GM12878 (cell line): ENCODE measurements at regions not wholly inside any gene's neighbourhood (a gene's known extent, or its start where the extent isn't known, plus 50 kb on each side); places are given as distances from the start of the nearest gene placed in this dataset.

ENCODE experiments used
- ATAC-seq: fragments of 200-7000 bp; cut with Tn5 transposase; 3 replicates; pipeline ENCODE4 v1.9.1; 2020; ENCODE audit warnings: mild to moderate bottlenecking, moderate library complexity
- BruUV-seq: library from RNA; stranded (reverse); fragments of 400-500 nt; replicated peaks from 2 replicates; lab custom pipeline; 2021; lab: Mats Ljungman, UMichigan
- CTCF ChIA-PET: fragments of 300-600 bp; sonication (Branson Sonifier 250); formaldehyde crosslinking; extraction: SDS; loops from one replicate; lab custom pipeline; 2021; ENCODE audit warnings: inconsistent platforms; lab: Yijun Ruan, JAX
- POLR2A ChIA-PET: fragments of 350-600 bp; formaldehyde crosslinking; extraction: SDS; loops from one replicate; lab custom pipeline; 2021; ENCODE audit warnings: inconsistent platforms; lab: Charles Lee
- RAD21 ChIA-PET: fragments of 300-600 bp; sonication (Branson Sonifier 250); formaldehyde crosslinking; loops from one replicate; lab custom pipeline; 2023; ENCODE audit warnings: antibody characterized with exemption; ENCODE audit not compliant: unreplicated experiment; lab: Charles Lee
- SMC1A ChIA-PET: fragments of 300-600 bp; sonication (Branson Sonifier 250); formaldehyde crosslinking; loops from one replicate; lab custom pipeline; 2023; ENCODE audit not compliant: unreplicated experiment, uncharacterized antibody; lab: Charles Lee
- DNase-seq: peaks from one replicate; pipeline ENCODE4 v3.0.0-alpha.2; 2011; ENCODE audit warnings: low read depth, low spot score
- FAIRE-seq: peaks from 3 replicates; lab custom pipeline; 2011; peaks lifted over from hg19 to GRCh38; lab: Jason Lieb, UNC
- H2AFZ ChIP-seq: 2 replicates; pipeline ENCODE4 v1.6.0; 2011; ENCODE audit warnings: low read depth, low read length, control low read depth; ENCODE audit not compliant: control insufficient read depth
- H3K27ac ChIP-seq: 2 replicates; pipeline ENCODE4 v1.5.1; 2011; ENCODE audit warnings: control low read depth; ENCODE audit not compliant: control insufficient read depth, insufficient read depth
- H3K27me3 ChIP-seq, 2 experiments: replicated peaks in 1 of 2; 2 replicates each; pipeline versions ENCODE4 v1.6.0 to v1.6.1; 2011; ENCODE audit warnings: low read length in 1 of 2; ENCODE audit not compliant: control insufficient read depth in 2 of 2, insufficient read depth in 2 of 2
- H3K36me3 ChIP-seq, 2 experiments: 2 replicates each; pipeline ENCODE4 v1.5.1; 2011; ENCODE audit warnings: low read length in 1 of 2; ENCODE audit not compliant: control insufficient read depth in 2 of 2, insufficient read depth in 2 of 2
- H3K4me1 ChIP-seq: 2 replicates; pipeline ENCODE4 v1.6.1; 2011; ENCODE audit warnings: mild to moderate bottlenecking, low read length, moderate library complexity, mixed read lengths; ENCODE audit not compliant: control insufficient read depth, insufficient read depth
- H3K4me2 ChIP-seq: 2 replicates; pipeline ENCODE4 v1.6.0; 2011; ENCODE audit warnings: control low read depth; ENCODE audit not compliant: control insufficient read depth, insufficient read depth
- H3K4me3 ChIP-seq: fragments of 200-600 bp; sonication (generic); 2 replicates; pipeline ENCODE4 v1.5.1; 2016
- H3K79me2 ChIP-seq: 2 replicates; pipeline ENCODE4 v1.6.0; 2011; ENCODE audit warnings: low read length; ENCODE audit not compliant: control insufficient read depth, insufficient read depth
- H3K9ac ChIP-seq: 2 replicates; pipeline ENCODE4 v1.8.0; 2011; ENCODE audit warnings: low read length, control low read depth, mixed read lengths; ENCODE audit not compliant: control insufficient read depth, insufficient read depth
- H3K9me3 ChIP-seq: replicated peaks from 3 replicates; pipeline ENCODE4 v1.5.1; 2011; ENCODE audit warnings: mild to moderate bottlenecking, low read length; ENCODE audit not compliant: control insufficient read depth, insufficient read depth
- H4K20me1 ChIP-seq: 2 replicates; pipeline ENCODE4 v1.6.0; 2011; ENCODE audit not compliant: control insufficient read depth, insufficient read depth
- BACH1 ChIP-seq: fragments of 450-650 bp; IDR thresholded peaks from 2 replicates; pipeline ENCODE4 v1.6.1; 2017; ENCODE audit warnings: mild to moderate bottlenecking, borderline replicate concordance
- BHLHE40 ChIP-seq, 2 experiments: fragments of 450-650 bp in 1 of 2; IDR thresholded peaks; 2 replicates each; pipeline ENCODE4 v1.6.1; 2011 to 2017; ENCODE audit warnings: low read depth in 2 of 2, borderline replicate concordance in 1 of 2, improper control_type of control experiment in 1 of 2, low read length in 1 of 2, mild to moderate bottlenecking in 1 of 2
- BMI1 ChIP-seq: fragments of 450-650 bp; IDR thresholded peaks from 2 replicates; pipeline ENCODE4 v1.6.1; 2016; ENCODE audit warnings: mild to moderate bottlenecking, moderate library complexity, borderline replicate concordance
- CHD2 ChIP-seq: IDR thresholded peaks from 2 replicates; pipeline ENCODE4 v1.6.1; 2011; ENCODE audit warnings: low read depth, low read length, improper control_type of control experiment, borderline replicate concordance
- CUX1 ChIP-seq: IDR thresholded peaks from 2 replicates; pipeline ENCODE4 v1.6.1; 2012; ENCODE audit warnings: improper control_type of control experiment, low read depth, low read length; ENCODE audit not compliant: insufficient replicate concordance
- EP300 ChIP-seq, 2 experiments: fragments of 150-350 bp in 1 of 2; IDR thresholded peaks; 2 replicates each; pipeline ENCODE4 v1.6.1; 2011 to 2012; ENCODE audit warnings: low read depth in 2 of 2, low read length in 2 of 2, borderline replicate concordance in 1 of 2, improper control_type of control experiment in 1 of 2, inconsistent platforms in 1 of 2; ENCODE audit not compliant: control insufficient read depth in 1 of 2
- MTA2 ChIP-seq: fragments of 450-650 bp; IDR thresholded peaks from 2 replicates; pipeline ENCODE4 v1.6.1; 2016; ENCODE audit warnings: low read depth, mild to moderate bottlenecking, moderate library complexity
- PAX5 ChIP-seq: IDR thresholded peaks from 2 replicates; pipeline ENCODE4 v1.6.1; 2011; ENCODE audit warnings: low read depth, low read length, borderline replicate concordance
- REST ChIP-seq: IDR thresholded peaks from 2 replicates; pipeline ENCODE4 v1.6.1; 2012; ENCODE audit warnings: mild to moderate bottlenecking, low read depth, low read length
- RUNX3 ChIP-seq: IDR thresholded peaks from 2 replicates; pipeline ENCODE4 v1.6.1; 2012; ENCODE audit warnings: low read length, inconsistent platforms
- SMAD5 ChIP-seq: IDR thresholded peaks from 2 replicates; pipeline ENCODE4 v1.6.1; 2016; ENCODE audit warnings: antibody characterized with exemption, low read depth
- SREBF2 ChIP-seq: IDR thresholded peaks from 2 replicates; pipeline ENCODE4 v1.6.1; 2012; ENCODE audit warnings: mild to moderate bottlenecking, low read length
- ZNF207 ChIP-seq: fragments of 450-650 bp; IDR thresholded peaks from 2 replicates; pipeline ENCODE4 v1.6.1; 2014; ENCODE audit warnings: antibody characterized with exemption, mild to moderate bottlenecking, borderline replicate concordance
- ZNF622 ChIP-seq: fragments of 450-650 bp; IDR thresholded peaks from 2 replicates; pipeline ENCODE4 v1.6.1; 2017; ENCODE audit warnings: mild to moderate bottlenecking, inconsistent platforms
- WGBS: methylation state at CpG from one replicate; pipeline ENCODE4 v1.1.6; 2016; ENCODE audit warnings: low lambda C conversion rate; ENCODE audit not compliant: insufficient replicate concordance, insufficient coverage; ENCODE audit errors: missing lambda C conversion rate; 5-methylcytosine and 5-hydroxymethylcytosine counted together
- in situ Hi-C: fragments of 300-500 bp; cut with MboI; formaldehyde crosslinking; loops from 9 replicates; pipeline ENCODE4 v1.14.3; 2018; ENCODE audit warnings: mixed read lengths
- intact Hi-C: fragments of 100-400 bp; cut with micrococcal nuclease; formaldehyde crosslinking; loops from one replicate; pipeline ENCODE4 v1.14.2; 2022; ENCODE audit not compliant: unreplicated experiment

GRCh38 chr21:27631471-27631870, 664.6 kb upstream of the ADAMTS5 start:
- H3K27me3 ChIP-seq, result no peaks in the 10 kb centered on the region
- H3K36me3 ChIP-seq, result no peaks in the 10 kb centered on the region
- no peak for ATAC-seq
- no peak overlapping the region for H2AFZ ChIP-seq
- H3K27ac ChIP-seq, result no peak overlapping the region
- no peak for FAIRE-seq
- BruUV-seq, result no TSS peak
- ChIA-PET SMC1A (no interaction called here), RAD21 (no interaction called here), CTCF (interaction anchor here (1.0 kb wide), 1 partner anchor 13 kb away, joined by 3 read pairs; no protein-coding TSS in a partner anchor), POLR2A (no interaction called here)
- intact Hi-C loops (no loop called here), in situ Hi-C loops (no loop called here)
- H3K9me3 ChIP-seq, result no peaks in the 10 kb centered on the region
- no peak overlapping the region for H3K4me2 ChIP-seq
- H3K9ac ChIP-seq, result no peak overlapping the region
- H4K20me1 ChIP-seq, result no peaks in the 10 kb centered on the region
- no peak for DNase-seq
- no peaks in the 10 kb centered on the region for H3K4me1 ChIP-seq
- H3K79me2 ChIP-seq, result no peaks in the 10 kb centered on the region
- WGBS, result 0% methylated on average over 1 of the region's 1 CpG
- no peak overlapping the region for H3K4me3 ChIP-seq
- TF ChIP-seq CUX1, result no peak
- no peak for TF ChIP-seq MTA2
- no peak for TF ChIP-seq SREBF2
- no peak for TF ChIP-seq ZNF622
- no peak for TF ChIP-seq ZNF207
- TF ChIP-seq PAX5, result no peak
- no peak for TF ChIP-seq RUNX3
- no peak for TF ChIP-seq SMAD5
- TF ChIP-seq BACH1, result no peak
- TF ChIP-seq BHLHE40 (IDR thresholded peaks at IDR 0.05; ENCODE audit: borderline replicate concordance in 1 of 2, low read depth in 2 of 2, low read length in 1 of 2), result no peak
- TF ChIP-seq REST, result no peak
- TF ChIP-seq EP300 (IDR thresholded peaks at IDR 0.05; ENCODE audit: borderline replicate concordance in 1 of 2, control insufficient read depth in 1 of 2, low read depth in 2 of 2, low read length in 2 of 2), result no peak
- no peak for TF ChIP-seq BMI1
- no peak for TF ChIP-seq CHD2
